ENCODE measurements at regions not wholly inside any gene's neighbourhood (a gene's known extent, or its start where the extent isn't known, plus 50 kb on each side); places are given as distances from the start of the nearest gene placed in this dataset.
"Not testable (repeated sequence)": the region's sequence is repeated elsewhere in the genome, so short reads cannot be mapped to it uniquely, and the experiment has no call there.

DNA sequence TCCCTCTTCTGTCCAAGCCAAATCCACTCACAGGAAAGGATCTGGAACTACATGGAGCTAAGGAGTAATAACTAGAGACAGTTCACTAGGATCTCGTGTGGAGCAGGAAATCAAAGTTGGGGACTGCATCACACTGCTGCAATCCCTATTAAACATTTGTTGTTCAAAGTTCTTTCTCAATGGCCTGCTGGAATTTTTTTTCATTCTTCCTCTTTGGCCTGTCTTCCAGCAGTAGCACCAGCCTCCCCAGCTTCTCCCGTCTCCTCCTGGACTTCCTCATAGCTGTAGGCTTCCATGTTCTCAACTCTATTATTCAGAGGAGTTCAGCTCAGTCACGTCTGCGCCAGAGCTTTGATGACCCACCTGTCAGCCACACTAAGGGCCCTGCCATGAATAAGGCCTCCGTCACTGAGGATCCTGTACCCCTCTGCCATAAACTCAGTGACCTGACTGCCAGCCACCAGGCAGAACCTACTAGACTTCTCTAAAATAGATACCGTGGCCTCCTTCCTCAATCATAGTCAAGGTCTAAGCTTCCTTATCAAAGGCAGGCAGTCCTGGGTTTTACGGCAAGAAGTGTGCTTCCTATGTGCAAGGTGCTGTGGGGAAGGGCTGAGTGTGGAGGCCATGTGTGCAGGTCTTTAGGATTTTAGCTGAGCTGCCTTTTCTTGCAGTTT lies 60.9 kb upstream of the PLGLB2 start:
- H3K9ac ChIP-seq (ENCODE audit: low read depth, low read length); H3K27me3 ChIP-seq (ENCODE audit: control insufficient read depth, insufficient read depth, low read length); H3K36me3 ChIP-seq (ENCODE audit: control insufficient read depth, insufficient read depth, low read length); H3K9me3 ChIP-seq (ENCODE audit: control insufficient read depth, insufficient read depth, low read length); H3K4me1 ChIP-seq (ENCODE audit: control insufficient read depth, insufficient read depth, low read length); H3K4me3 ChIP-seq (ENCODE audit: low read depth, low read length): not testable (repeated sequence)

DNA sequence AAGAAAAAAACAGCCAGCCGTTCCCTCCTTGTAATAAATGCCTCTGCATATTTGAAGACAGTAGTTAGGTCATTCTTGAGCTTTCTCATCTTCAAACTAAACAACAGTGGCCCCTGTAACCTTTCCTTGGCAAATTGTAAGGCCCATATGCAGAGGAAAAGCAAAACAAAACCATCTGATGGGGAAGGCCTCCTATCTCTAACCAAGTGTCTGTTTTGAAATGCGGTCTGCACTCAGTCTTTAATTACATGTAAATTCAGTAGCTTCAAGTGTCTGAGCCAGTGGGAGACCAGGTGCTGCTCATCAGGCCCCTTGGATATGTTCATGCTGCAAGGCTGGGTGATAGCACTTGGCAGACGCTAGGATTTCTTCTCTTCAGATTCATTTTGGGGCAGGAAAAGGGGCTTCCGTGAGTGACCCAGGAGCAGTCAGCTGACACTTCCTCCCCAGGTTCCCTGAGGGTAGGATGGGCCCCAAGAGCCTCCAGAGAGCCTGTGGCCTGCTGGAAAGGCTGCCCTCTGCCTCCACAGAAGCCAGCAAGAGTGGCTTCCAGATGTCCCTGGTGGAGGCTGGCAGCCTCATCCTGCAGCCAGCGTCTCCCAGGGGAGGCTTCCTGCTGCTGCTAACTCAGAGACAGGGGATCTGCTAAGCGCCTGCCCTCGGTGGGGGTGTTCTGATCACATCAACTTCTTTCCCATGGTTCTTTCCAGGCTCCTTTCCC lies 60.2 kb upstream of the PLGLB2 start:
- not testable (repeated sequence) for H3K4me1 ChIP-seq (ENCODE audit: control insufficient read depth, insufficient read depth, low read length); H3K4me3 ChIP-seq (ENCODE audit: low read depth, low read length); H3K9ac ChIP-seq (ENCODE audit: low read depth, low read length); H3K9me3 ChIP-seq (ENCODE audit: control insufficient read depth, insufficient read depth, low read length); H3K27me3 ChIP-seq (ENCODE audit: control insufficient read depth, insufficient read depth, low read length); H3K36me3 ChIP-seq (ENCODE audit: control insufficient read depth, insufficient read depth, low read length)

DNA sequence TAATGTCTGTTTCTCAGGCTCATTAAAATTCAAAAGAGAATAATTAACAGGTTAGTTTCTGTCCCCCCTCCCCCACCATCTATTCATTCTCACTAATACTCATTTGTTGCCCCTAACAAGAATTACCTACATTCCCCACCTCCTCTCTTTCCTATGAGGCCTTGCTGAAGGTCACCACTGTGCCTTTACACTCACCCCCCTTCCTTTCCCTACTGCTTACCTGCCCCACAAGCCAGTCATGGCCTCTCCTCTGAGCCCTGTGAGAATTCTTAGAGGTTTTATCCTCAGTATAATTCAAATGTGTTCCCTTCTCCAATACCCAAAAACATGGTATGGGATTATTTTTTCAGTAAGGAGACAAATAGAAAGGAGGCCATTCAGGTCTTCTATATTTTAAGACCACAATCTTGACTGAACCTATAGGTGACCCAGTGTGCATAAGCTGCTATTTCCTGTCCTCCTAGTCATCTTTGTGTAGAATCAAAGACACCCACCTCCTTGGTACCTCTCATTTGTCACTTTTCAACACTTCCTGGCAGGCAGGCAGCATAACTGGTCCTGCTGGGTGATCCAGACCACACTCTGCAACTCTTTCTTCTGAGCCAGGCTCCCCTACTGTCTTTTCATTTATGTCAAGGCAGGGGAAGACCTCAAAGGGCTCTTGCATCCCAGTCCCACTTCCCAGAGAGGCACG lies 55.8 kb upstream of the PLGLB2 start:
- H3K27me3 ChIP-seq (ENCODE audit: control insufficient read depth, insufficient read depth, low read length); H3K4me3 ChIP-seq (ENCODE audit: low read depth, low read length); H3K36me3 ChIP-seq (ENCODE audit: control insufficient read depth, insufficient read depth, low read length); H3K9me3 ChIP-seq (ENCODE audit: control insufficient read depth, insufficient read depth, low read length); H3K4me1 ChIP-seq (ENCODE audit: control insufficient read depth, insufficient read depth, low read length); H3K9ac ChIP-seq (ENCODE audit: low read depth, low read length): not testable (repeated sequence)

DNA sequence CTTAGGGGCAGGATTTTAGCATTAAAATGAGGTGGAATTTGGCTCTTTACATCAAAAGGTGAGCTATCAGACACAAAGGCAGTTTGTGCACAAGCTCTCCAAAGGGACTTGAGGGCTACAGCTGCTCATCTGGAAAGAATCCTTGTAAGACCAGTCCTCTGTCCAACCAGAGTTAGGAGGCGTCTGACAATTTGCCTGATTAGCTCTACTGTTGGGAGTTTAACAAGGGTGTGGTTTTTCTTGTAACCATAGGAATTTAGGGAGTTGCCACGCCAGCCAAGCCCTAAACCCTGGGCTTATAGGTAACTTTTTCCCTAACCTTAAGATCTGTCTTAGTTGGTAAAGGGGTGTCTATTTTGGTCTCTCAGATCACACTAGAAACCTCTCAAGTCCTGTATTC lies 55.0 kb upstream of the PLGLB2 start:
- H3K4me1 ChIP-seq (ENCODE audit: control insufficient read depth, insufficient read depth, low read length); H3K9me3 ChIP-seq (ENCODE audit: control insufficient read depth, insufficient read depth, low read length); H3K9ac ChIP-seq (ENCODE audit: low read depth, low read length); H3K36me3 ChIP-seq (ENCODE audit: control insufficient read depth, insufficient read depth, low read length); H3K27me3 ChIP-seq (ENCODE audit: control insufficient read depth, insufficient read depth, low read length); H3K4me3 ChIP-seq (ENCODE audit: low read depth, low read length): not testable (repeated sequence)

DNA sequence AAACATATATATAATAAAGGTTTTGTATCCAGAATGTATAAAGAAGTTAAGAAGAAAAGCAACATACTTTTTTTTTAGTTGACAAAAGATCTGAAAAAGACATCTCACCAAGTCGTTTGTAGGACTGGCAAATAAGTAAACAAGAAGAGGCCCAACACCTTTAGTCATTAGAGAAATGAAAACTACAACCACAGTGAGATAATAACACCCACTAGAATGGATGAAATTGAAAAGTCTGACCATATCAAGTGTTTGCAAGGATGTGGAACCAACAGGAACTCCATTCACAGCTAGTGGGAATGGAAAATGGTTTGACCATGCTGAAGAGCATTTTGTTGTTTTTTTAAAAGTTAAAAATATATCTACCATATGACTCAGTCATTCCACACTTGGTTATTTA lies 54.0 kb upstream of the PLGLB2 start:
- not testable (repeated sequence) for H3K9ac ChIP-seq (ENCODE audit: low read depth, low read length); H3K36me3 ChIP-seq (ENCODE audit: control insufficient read depth, insufficient read depth, low read length); H3K4me1 ChIP-seq (ENCODE audit: control insufficient read depth, insufficient read depth, low read length); H3K4me3 ChIP-seq (ENCODE audit: low read depth, low read length); H3K27me3 ChIP-seq (ENCODE audit: control insufficient read depth, insufficient read depth, low read length); H3K9me3 ChIP-seq (ENCODE audit: control insufficient read depth, insufficient read depth, low read length)

DNA sequence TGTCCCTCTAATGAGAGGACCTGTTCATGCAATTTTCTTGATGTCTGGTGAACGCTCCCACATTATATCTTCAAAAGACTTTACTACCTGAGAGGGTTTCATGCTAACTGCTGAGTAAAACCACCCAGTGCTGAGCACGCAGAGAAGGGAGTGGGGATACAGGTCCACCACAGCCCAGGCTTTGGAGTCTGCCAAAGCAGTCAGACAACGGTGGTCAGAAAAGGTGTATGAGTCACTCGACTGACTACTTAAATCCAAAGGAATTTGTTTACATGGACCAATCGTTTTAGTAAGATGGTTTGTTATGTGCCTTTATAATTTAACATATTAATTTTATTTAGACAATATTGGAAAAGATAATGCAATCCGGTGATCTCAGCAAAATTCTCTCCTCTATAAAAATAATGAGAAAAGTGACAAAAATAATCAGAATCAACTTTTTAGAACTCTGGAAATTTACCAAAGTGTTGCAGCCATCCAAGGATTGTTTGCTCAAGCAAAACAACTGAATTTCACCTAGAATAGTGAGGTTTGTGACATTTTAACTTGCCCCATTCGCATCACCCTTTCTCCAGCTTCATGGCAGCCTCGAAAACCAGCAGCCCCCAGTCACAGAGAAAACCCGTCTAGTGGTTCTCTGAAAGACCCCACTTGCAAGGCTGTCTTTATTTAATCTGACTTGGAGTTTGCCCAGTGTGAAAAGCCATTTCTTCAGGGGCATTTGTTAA lies 52.1 kb upstream of the PLGLB2 start:
- not testable (repeated sequence) for H3K9me3 ChIP-seq (ENCODE audit: control insufficient read depth, insufficient read depth, low read length); H3K4me1 ChIP-seq (ENCODE audit: control insufficient read depth, insufficient read depth, low read length); H3K9ac ChIP-seq (ENCODE audit: low read depth, low read length); H3K4me3 ChIP-seq (ENCODE audit: low read depth, low read length); H3K36me3 ChIP-seq (ENCODE audit: control insufficient read depth, insufficient read depth, low read length); H3K27me3 ChIP-seq (ENCODE audit: control insufficient read depth, insufficient read depth, low read length)

Data from iPS-15b (cell line).